K562 (cell line): ENCODE measurements at regions not wholly inside any gene's neighbourhood (a gene's known extent, or its start where the extent isn't known, plus 50 kb on each side); places are given as distances from the start of the nearest gene placed in this dataset.

ENCODE experiments used
- DACH1 ChIP-seq: fragments of 450-650 bp; IDR thresholded peaks from 2 replicates; pipeline ENCODE4 v1.6.1; 2018; ENCODE audit not compliant: partially characterized antibody
- SIN3A ChIP-seq, 2 experiments: fragments of 150-350 bp in 1 of 2; IDR thresholded peaks; 2 replicates each; pipeline ENCODE4 v1.6.1; 2011 to 2016; ENCODE audit warnings: borderline replicate concordance in 2 of 2, low read depth in 2 of 2, low read length in 2 of 2, mild to moderate bottlenecking in 2 of 2, moderate library complexity in 2 of 2; ENCODE audit not compliant: control insufficient read depth in 1 of 2
- STAG1 ChIP-seq: sonication (generic); formaldehyde crosslinking; IDR thresholded peaks from 2 replicates; pipeline ENCODE4 v1.5.0; 2020; ENCODE audit warnings: missing genetic modification reagents, borderline replicate concordance
- TAF15 ChIP-seq: fragments of 200-400 bp; formaldehyde crosslinking; IDR thresholded peaks from 2 replicates; pipeline ENCODE4 v1.6.1; 2017; ENCODE audit warnings: mild to moderate bottlenecking, low read depth, low read length, moderate library complexity
- U2AF2 ChIP-seq: fragments of 200-400 bp; formaldehyde crosslinking; optimal IDR thresholded peaks from 2 replicates; pipeline ENCODE3; 2017; ENCODE audit warnings: low read depth, mild to moderate bottlenecking, low read length
- TF ChIP-seq, protein P1 (sequence below): IDR thresholded peaks from 3 replicates; pipeline ENCODE4 v1.6.1; 2011; ENCODE audit warnings: borderline replicate concordance, mild to moderate bottlenecking; ENCODE audit not compliant: insufficient read length, insufficient read depth
- TF ChIP-seq, protein P2 (sequence below): fragments of 450-650 bp; IDR thresholded peaks from 2 replicates; pipeline ENCODE4 v1.6.1; 2017; ENCODE audit warnings: antibody characterized with exemption, mild to moderate bottlenecking

DNA sequence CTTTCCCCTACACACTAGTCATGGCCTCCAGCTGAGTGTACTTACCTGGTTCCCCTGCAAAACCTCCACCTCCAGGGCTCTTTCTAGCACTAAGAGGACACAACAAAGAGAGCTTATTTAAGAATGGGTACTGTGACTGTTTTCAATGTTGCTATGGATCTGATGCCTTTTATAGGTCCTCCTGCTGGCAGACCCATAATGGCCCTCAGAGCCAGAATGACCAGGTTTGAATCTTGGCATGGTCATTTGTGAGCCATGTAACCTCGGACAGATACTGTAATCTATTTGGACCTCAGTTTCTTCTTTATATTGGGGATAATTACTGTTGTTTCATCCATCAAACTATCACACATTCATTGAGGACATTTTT, 137.6 kb upstream of the USP24 start (continued):
- no peak for TF ChIP-seq U2AF2
- TF ChIP-seq, protein P1, sequence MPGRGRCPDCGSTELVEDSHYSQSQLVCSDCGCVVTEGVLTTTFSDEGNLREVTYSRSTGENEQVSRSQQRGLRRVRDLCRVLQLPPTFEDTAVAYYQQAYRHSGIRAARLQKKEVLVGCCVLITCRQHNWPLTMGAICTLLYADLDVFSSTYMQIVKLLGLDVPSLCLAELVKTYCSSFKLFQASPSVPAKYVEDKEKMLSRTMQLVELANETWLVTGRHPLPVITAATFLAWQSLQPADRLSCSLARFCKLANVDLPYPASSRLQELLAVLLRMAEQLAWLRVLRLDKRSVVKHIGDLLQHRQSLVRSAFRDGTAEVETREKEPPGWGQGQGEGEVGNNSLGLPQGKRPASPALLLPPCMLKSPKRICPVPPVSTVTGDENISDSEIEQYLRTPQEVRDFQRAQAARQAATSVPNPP, result no peak
- no peak for TF ChIP-seq TAF15
- TF ChIP-seq, protein P2, sequence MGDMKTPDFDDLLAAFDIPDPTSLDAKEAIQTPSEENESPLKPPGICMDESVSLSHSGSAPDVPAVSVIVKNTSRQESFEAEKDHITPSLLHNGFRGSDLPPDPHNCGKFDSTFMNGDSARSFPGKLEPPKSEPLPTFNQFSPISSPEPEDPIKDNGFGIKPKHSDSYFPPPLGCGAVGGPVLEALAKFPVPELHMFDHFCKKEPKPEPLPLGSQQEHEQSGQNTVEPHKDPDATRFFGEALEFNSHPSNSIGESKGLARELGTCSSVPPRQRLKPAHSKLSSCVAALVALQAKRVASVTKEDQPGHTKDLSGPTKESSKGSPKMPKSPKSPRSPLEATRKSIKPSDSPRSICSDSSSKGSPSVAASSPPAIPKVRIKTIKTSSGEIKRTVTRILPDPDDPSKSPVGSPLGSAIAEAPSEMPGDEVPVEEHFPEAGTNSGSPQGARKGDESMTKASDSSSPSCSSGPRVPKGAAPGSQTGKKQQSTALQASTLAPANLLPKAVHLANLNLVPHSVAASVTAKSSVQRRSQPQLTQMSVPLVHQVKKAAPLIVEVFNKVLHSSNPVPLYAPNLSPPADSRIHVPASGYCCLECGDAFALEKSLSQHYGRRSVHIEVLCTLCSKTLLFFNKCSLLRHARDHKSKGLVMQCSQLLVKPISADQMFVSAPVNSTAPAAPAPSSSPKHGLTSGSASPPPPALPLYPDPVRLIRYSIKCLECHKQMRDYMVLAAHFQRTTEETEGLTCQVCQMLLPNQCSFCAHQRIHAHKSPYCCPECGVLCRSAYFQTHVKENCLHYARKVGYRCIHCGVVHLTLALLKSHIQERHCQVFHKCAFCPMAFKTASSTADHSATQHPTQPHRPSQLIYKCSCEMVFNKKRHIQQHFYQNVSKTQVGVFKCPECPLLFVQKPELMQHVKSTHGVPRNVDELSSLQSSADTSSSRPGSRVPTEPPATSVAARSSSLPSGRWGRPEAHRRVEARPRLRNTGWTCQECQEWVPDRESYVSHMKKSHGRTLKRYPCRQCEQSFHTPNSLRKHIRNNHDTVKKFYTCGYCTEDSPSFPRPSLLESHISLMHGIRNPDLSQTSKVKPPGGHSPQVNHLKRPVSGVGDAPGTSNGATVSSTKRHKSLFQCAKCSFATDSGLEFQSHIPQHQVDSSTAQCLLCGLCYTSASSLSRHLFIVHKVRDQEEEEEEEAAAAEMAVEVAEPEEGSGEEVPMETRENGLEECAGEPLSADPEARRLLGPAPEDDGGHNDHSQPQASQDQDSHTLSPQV, result no peak
- TF ChIP-seq SIN3A (IDR thresholded peaks at IDR 0.05; ENCODE audit: borderline replicate concordance in 2 of 2, control insufficient read depth in 1 of 2, low read depth in 2 of 2, low read length in 2 of 2), result no peak
- TF ChIP-seq DACH1, result no peak
- TF ChIP-seq STAG1 (CRISPR knock-in tag), result no peak
